Tibial nerve (tissue), 4 donors: ENCODE measurements at regions not wholly inside any gene's neighbourhood (a gene's known extent, or its start where the extent isn't known, plus 50 kb on each side); places are given as distances from the start of the nearest gene placed in this dataset.
"Not testable (repeated sequence)": the region's sequence is repeated elsewhere in the genome, so short reads cannot be mapped to it uniquely, and the experiment has no call there.

Experiments
- CTCF ChIP-seq, 5 experiments: fragments of 200-600 bp in 3 of 5; fragments of 450-650 bp in 2 of 5; sonication (generic) in 3 of 5; IDR thresholded peaks; one replicate each; pipeline ENCODE4 v1.5.1; 2016 to 2019; ENCODE audit warnings: antibody characterized with exemption in 5 of 5, mild to moderate bottlenecking in 3 of 5, moderate library complexity in 2 of 5
- EP300 ChIP-seq, 2 donors: sonication (generic); formaldehyde crosslinking; IDR thresholded peaks; one replicate each; pipeline ENCODE4 v1.6.1; 2017; ENCODE audit warnings: antibody characterized with exemption in 2 of 2, mild to moderate bottlenecking in 1 of 2
- POLR2A ChIP-seq, 2 donors: fragments of 450-650 bp; IDR thresholded peaks; one replicate each; pipeline ENCODE4 v1.6.1; 2017; ENCODE audit warnings: antibody characterized with exemption in 2 of 2, mild to moderate bottlenecking in 2 of 2, moderate library complexity in 2 of 2

- not testable (repeated sequence) for TF ChIP-seq EP300, POLR2A, CTCF (IDR thresholded peaks at IDR 0.05)
Observed at GRCh38 chr14:105669646-105670045, 143.3 kb downstream of the TMEM121 start.
